Activated CD4-positive, CD25-positive, alpha-beta regulatory T cell treated with anti-CD3 and anti-CD28 coated beads, Interleukin-2, amount 50 U/mL, for 24 hours (primary cell): ENCODE measurements at regions not wholly inside any gene's neighbourhood (a gene's known extent, or its start where the extent isn't known, plus 50 kb on each side); places are given as distances from the start of the nearest gene placed in this dataset.

Experiments
- ATAC-seq, 2 donors: fragments of 150-1000 bp; cut with Tn5 transposase; one replicate each; pipeline ENCODE4 v1.10.0; 2021; ENCODE audit warnings: mild to moderate bottlenecking in 1 of 2, moderate library complexity in 1 of 2

DNA sequence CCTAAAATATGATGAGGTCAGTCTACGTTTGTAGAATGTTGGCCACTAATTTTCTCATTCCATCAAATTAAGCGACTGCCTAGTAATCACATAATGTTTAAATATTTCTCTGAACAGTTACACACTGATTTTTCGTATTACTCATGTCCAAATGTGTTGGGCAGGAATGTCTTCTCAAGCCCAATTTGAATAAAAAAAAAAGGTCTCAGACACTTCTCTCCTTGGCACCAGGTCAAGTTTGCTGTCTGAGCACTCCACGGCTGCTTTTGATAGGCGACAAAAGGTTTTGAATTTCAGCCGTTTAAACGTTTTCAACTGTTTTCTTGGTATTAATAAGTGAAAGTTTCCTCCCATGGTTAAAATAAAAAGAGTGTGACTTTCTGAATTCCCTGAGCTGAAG, 542.1 kb downstream of the IRX1 start:
- no peak for ATAC-seq

DNA sequence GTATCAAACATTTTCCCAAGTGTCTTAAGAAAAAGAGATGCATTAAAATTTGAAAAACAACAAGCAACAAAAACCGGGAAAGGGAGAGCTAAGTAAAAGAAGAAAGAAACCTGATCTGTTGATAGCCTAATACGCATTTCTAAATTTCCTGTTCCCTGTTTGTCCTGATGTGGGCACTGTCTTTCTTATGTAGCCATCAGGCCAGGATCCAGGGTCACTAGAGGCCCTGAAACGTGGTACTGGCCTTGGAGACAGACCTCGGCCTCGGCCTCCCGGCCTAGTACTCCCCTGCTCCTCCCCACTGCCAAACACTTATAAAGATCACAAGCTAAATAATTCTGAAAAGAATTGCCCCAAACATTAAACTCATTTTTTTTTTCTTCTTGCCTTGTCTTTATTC, 547.2 kb downstream of the IRX1 start:
- ATAC-seq, result no peak

DNA sequence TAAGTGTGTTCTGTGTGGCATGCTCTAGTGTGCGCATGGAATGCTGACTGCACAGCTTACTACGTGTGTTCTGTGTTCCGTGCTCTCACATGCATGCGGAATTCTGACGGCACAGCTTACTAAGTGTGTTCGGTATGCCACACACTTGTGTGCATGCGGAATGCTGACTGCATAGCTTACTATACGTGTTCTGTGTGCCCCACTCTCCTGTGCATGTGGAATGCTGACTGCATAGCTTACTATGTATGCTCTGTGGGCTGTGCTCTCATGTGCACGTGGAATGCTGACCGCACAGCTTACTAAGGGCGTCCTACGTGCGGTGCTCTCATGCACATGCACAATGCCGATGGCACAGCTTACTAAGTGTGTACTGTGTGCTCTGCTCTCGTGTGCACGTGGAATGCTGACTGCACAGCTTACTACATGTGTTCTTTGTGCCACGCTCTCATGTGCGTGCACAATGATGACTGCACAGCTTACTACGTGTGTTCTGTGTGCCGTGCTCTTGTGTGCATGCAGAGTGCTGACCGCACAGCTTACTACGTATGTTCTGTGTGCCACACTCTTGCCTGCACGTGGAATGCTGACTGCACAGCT, 548.9 kb downstream of the IRX1 start:
- no peak for ATAC-seq

DNA sequence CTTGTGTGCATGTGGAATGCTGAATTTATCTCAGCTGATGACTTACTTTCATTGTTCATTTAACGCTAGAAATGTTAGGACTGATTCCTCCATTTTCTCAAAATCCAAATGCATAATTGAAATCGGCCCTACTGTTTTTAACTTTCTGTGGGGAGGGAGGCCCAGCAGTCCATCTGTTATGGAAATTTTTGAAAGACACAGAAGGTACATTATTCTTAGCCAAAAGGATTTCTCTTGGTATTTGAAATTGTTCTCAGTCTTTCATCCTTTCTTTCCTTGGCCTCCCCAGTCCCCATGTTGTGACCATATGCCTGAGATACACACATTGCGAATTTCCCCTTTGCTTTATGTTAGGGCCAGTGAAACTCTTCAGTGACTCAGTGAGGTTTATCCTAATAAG, 549.9 kb downstream of the IRX1 start:
- no peak for ATAC-seq

DNA sequence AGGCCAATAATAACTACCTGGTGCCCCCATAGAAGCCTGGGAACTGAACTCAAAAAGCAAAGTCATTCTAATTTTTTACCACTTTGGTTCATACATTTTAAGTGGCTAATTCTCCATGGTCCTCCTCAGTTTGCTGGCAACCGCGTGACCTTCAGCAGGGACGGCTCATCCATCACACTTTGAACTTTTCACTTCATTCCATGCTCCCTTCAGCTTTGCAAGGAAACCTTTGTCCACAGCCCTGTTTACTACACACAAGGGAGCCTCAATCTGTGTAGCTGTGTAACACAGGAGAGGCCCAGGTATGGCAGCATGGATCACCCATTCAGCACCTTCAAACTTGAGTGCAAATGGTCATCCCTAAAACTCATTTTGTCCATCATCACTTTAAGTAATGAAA, 552.4 kb downstream of the IRX1 start:
- ATAC-seq, result no peak

DNA sequence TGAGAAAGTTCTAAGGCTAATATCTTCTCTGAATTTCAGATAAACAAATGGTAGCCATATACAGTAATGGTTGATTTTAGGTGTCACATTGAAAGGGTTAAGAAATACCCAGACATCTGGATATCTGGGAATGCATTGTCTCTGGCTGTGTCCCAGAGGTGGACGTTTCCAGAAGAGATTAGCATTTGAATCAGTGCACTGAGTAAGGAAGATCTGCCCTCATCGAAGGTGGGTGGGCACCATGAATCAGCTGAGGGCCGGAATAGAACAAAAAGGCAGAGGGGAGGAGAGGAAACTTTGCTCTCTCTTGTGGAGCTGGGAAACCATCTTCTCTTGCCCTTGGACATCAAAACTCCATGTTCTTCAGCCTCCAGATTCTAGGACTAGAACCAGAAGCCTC, 554.4 kb downstream of the IRX1 start:
- no peak for ATAC-seq

DNA sequence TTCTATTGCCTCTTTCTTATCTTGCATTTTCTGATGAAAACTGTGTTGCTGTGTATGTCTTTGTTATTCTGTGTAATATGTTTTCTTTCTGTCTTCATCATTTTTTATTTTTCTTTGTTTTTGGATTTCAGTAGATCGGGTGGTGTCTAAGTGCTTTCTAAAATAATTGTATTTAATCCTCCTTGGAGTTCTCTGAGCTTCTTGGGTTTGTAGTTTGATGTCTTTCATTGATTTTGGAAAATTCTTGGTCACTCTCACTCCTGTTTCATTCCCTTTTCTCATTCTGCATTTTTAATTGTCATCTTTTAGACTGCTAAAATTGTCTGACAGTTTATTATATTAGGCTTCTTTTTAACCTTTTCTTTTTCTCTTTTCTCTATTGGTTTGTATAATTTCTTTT, 560.5 kb downstream of the IRX1 start:
- no peak for ATAC-seq

DNA sequence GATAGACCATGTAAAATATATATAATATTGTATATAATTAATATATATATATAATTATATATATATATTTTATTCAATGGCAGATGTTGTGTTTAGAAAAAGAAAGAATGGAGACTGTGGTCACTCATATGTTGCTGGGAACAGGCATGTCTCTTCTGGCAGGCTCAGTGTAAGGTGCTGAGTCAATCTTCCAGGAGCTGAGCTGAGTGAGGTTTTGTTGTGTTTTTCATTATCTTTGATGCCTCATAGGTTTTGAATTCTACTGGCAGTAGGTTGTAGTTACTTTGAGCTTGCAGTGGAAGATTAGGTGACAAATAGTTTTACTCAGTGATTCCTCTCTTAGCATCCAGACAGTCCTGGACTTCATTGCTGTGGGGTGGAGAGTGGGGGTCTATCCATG, 561.3 kb downstream of the IRX1 start:
- no peak for ATAC-seq

DNA sequence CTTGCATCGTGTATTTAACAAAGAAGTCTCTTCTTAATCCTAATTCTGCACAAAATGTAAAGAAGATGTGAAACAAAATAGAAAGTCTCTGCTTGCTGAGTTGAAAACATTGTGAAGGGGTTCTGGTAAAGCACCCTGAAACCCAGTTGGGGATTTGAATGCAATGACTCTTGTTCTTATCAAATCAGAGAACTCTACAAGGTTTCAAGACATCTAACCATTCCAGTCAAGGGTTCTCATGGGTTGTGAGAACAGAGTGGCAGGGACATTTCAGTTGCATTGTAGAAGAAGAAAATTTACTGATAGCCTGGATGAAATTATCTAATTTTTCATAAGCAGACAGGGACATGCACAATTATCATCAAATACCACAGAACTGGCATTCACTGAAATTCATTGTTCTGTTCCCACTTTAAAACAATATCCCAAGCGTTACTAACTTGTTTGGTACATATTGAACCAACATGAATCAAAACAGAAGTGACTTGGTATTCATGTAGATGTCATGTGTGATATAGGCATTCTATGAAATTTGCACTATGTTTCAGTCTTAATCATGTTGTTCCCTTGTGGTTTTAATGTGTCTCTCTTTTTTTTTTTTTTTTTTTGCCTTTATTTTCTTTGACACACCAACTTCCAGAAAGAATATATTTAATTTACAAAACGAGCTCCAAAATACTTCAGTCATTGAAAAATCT, 563.3 kb downstream of the IRX1 start:
- ATAC-seq, result no peak

DNA sequence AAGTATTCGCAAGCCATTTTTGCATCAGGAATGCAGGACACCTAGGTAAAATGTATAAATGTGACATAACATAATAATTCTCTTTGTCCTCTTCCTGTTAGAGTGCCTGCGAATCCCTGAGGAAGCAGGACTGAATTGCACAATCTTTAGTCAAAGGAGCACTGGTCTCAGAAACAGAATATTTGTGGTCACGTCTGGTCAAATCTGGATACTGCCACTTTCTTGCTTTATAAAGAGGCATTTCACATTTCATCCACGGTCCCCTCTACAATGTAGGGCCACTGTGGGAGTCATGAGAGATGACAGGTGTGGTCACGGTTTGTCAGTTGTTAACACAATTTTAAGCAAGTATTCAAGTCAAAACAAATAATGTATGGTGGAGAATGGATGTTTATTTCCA, 564.0 kb downstream of the IRX1 start:
- ATAC-seq, result no peak

DNA sequence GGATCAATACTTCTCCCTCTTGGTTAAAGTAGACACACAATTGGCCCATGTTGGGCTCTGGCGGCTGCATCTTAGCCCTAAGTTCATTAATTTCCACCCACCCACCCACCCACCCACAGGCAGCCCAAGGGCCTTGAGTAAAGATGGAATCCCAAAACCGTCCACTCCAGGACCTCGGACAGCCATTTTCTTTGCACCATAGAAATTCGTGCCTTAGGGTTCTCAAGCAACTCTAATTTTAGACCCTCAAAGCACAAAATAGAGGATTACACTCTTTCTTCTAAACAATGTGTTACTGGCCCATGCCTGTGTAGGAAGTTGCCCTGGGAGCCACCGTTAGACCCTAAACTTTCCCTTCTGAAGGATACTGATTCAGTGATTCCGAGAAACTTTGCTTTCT, 568.5 kb downstream of the IRX1 start:
- ATAC-seq, result no peak

DNA sequence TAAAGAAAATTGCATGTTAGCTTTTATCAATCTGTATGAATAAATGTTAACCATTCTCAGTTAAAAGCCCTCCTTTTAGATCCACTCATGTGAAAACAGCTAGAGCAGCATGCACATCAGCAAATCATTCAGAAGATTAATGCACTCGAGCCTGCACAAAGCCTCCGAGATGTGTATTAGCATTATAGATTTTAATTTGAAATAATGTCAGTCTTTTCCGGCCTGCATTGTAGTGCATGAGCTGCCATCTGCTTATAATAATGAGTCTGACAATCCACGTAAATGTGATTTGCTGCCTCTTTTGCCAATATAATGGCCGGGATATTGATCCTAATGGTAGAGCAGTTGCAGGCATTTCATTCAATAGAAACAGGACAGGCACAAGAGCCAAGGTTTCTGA, 585.1 kb downstream of the IRX1 start:
- no peak for ATAC-seq

DNA sequence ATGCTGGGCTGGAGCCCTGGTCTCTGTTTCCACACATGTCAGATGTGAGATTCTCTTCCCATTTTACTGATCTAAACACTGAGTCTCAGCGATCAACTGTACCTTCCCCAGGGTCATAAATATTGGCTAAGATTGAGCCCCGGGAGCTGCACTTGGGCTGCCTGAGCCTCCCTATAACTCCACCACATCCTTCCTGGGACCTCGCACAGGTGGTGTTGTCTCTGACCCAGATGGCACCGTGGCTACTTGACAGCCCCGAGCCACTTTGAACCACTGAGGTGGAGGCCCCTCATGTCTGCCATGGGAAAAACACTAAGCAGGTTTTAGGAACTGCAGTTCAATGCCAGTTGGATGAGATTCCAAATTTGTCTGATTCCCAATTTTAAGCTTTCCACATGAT, 586.5 kb downstream of the IRX1 start:
- ATAC-seq, result no peak

DNA sequence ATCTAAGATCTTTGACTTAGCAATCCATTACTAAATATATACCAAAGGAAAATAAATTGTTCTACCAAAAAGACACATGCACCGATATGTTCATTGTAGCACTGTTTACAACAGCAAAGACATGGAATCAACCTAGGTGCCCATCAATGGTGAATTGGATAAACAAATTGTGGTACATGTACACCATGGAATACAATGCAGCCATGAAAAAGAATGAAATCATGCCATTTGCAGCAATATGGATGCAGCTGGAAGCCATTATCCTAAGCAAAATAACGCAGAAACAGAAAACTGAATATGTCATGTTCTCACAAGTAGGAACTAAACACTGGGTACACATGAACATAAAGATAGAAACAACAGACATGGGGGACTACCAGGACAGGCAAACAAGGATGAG, 589.5 kb downstream of the IRX1 start:
- ATAC-seq, result no peak

DNA sequence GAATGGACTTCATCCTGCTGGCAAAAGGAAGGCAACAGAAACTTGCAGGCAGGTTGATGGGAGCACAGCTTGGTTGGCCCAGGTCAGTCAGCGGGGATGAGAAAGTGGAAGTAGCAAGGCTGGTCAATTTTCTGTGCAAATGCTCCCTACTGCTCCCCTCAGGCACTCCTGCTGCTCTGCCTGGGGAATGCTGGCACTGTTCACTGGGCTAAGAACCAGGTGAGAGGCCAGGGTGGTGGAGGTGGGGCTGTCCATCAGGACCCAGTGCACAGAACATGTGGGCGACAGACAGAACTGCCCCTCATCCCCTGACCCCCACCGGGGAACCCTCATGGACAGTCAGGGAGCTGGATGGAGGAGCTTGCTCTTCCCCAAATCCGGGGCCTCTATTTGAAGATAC, 593.1 kb downstream of the IRX1 start:
- no peak for ATAC-seq

DNA sequence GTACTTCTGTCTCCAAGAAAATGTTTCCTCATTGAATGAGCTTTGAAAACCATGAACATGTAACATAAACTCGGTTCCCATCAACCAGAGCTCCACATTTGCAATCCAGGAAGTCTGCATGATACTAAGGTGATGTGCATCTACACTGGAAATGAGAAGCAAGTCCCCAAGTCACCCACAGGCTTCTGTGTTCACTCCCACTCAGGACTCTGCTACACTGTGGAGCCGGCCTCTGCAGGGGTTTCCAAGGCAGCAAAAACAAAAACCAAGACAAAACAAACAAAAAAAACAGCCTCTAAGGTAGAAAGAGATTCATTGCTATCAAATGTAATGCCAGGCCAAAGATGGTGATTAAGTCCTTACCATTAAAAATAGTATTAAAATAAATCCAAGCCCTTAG, 593.7 kb downstream of the IRX1 start:
- ATAC-seq, result no peak

DNA sequence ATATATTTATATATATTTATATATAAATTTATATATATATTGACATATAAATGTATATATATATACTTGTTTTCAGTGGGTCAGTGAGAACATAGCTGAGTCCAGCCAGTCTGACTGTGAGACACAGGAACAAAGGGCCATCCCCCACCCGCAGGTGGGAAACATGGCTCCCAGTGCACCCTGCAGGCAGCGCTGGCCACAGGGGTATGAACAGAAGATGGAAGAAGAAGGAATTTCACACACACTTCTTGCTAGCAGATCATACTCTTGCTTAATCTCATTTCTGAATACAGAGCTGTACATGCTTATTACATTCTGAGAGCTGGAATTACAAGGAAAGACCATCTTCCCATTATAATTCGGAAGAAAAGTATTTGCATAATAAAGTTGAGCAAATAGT, 595.4 kb downstream of the IRX1 start:
- ATAC-seq, result no peak

DNA sequence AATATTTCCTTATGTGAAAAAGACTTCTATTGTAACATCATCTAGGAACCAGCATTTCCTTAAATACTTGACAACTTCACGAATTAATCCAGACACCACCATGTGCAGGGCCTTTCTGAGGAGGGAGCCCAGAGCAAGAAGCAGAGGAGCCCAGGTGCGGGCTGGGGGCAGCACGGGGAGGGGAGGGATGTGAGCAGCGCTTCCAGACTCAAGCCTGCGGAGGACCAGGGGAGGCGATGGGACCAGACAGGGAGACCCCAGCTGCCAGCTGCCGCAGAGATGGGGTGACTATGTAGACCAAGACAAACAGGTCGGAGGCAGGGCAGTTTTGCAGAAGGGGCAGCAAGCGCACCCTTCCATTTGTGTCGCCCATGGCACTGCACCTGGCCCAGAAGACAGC, 596.1 kb downstream of the IRX1 start:
- ATAC-seq, result no peak

DNA sequence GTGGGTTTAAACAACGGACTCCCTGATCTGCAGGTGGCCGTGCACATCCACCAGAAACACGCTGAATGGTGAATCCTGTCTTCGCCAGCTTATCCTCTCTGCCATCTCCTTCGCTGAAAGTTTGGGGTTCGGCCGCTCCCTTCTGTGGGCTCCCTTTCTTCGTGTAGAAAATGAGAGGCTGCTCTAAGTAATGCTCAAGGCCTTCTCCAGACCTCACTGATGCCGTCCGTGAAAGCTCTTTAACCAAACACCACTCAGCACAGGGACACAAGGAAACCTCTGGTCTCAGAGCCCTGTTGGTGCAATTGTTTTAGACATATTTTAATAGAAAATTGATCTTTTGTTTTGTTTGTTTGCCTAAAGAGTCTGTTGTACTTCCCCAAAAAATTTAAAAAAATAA, 596.5 kb downstream of the IRX1 start:
- ATAC-seq, result no peak

DNA sequence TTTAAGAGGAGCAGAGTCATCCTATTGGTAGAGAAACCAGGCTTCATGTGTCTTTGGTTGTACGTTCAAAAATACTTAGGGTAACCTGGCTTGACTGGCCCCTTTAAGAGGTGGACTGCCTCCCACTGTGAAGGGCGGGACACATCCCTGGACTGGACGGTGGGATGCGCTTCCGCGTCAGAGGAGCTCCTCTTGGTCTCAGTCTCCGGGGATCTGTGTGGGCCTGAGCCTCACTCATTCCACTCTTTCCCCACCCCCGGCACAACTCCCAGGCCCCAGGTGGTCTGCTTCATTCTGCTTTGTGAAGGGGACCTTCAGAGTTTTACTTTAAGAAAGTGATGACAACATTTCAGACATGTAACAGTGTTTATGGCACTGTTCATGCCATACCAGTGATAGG, 601.1 kb downstream of the IRX1 start:
- ATAC-seq, result no peak

DNA sequence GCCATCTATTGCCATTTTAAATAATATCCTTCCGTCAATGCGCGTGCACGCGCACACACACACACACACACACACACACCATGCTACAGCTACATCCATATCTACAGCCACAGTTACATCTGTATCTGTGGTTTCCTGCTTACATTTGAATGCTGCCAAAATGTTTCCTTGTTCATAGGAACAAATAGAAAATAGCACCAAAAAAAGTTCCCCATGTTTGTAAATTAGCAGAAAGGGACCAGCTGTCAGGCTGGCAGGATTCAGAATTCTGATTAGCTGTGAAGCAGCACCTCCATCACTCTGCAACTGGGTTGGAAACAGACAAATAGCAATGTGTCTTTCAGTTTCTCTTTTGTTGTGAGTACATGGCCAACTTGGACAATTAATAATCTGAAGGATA, 601.5 kb downstream of the IRX1 start:
- no peak for ATAC-seq

DNA sequence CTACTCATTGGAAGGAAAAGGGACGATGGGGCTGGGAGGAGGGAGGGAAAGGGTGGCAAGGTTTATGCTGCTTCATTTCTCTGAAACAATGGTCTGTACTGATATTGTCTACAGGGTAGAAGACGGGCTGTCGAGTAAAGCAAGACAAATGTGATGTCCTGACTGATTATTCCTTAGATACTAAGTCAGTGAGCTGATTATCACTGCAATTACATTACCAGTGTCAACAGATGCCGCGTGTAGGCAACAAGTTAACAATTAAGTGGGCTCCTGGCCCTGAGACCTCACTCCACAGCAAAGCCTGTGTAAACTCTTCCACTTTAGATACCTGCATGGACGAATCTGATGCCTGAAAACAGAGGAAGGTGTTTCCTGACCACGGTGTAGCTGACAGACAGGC, 602.8 kb downstream of the IRX1 start:
- no peak for ATAC-seq

DNA sequence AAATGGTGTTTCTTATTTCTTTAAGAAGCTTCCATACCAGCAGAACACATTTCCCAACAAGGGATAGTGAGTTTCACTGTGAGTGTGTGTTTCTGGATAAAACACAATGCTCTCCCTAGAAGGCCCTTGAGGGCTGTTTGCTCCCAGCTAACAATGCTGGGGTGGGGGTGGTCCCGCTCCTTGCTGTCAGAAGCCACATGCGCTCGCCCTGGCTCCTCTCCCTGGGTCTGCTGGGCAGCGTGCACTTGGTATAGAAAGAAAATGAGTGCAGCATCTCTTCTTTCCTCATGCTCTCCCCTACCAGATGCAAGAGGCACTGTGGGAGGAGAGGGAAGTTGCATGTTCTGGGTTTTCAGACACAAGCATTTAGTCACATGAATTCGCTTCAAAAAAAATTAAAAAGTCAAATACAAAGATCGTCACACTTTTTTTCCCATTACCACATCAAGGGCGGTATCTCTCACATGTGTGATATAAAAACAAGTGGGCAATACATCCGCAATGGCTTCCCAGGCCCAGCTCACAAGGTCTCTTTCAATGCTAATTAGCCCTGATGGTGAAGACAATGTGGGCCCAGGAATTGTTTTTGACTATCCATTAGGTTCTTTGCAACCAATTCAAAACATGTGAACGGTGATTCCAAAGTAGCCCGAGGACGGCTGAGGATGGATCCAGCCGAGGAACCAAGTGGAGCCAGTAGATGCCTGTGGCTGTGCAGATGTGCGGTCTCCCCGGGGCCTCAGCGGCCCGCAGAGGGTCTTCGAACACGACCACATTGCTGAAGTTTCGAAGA, 603.6 kb downstream of the IRX1 start:
- no peak for ATAC-seq

DNA sequence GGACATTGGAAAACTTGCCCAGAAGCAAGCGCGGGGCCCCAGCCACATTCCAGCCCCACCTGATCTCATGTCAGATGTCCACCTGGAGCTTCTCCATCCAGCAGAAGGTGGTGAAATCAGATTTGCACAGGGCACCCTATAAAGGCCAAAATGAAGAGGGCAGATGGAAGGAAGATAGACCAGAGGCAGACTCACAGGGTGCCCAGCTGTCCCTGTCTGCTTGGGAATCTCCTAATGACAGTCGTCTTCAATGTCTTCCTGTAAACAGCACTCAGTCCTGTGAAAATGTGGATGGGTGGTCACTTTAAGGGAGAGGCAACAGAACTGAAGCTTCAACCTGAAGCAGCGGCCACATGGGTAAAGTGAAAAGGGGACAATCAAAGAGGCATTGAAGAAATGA, 607.5 kb downstream of the IRX1 start:
- ATAC-seq, result no peak
